ENCODE measurements at regions not wholly inside any gene's neighbourhood (a gene's known extent, or its start where the extent isn't known, plus 50 kb on each side); places are given as distances from the start of the nearest gene placed in this dataset.
A peak's percentile ranks its signal among the peaks of the same experiment; 100 is the strongest.

DNA sequence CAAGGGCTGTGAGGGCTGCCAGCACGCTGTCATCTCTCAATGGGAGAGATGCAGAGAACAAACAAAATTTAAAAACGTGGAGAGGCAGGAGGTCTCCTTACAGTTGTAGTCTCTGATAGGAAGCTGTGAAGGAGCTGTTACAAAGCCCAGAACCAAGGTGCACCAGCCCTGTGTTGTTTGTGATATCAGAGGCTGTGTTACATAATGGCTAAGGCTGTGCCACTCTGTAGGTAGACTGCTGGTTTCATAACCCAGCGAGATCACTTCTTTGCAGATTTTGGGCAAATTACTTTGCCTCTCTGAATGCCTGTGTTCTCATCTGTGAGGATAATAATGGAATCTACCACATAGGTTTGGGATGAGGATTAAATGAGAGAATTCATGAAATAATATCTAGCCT lies 1480.7 kb upstream of the WWC1 start:
- no peak for DNase-seq
- H3K4me2 ChIP-seq (ENCODE audit: unreplicated experiment), result no peak overlapping the region
- H3K9me2 ChIP-seq (ENCODE audit: insufficient read depth), result no peaks in the 10 kb centered on the region
- H3K27ac ChIP-seq, result no peak overlapping the region
- H3K36me3 ChIP-seq (ENCODE audit: low read depth), result no peaks in the 10 kb centered on the region
- no peaks in the 10 kb centered on the region for H4K20me1 ChIP-seq (ENCODE audit: insufficient read depth)
- in situ Hi-C loops (cut with MboI), result no loop called here
- no peak overlapping the region for H2AFZ ChIP-seq
- H3K4me3 ChIP-seq, result no peak overlapping the region
- no peaks in the 10 kb centered on the region for H3K27me3 ChIP-seq (replicated peaks; ENCODE audit: insufficient read depth)
- H3K9ac ChIP-seq, result no peak overlapping the region
- no peaks in the 10 kb centered on the region for H3K9me3 ChIP-seq (ENCODE audit: low read depth)
- no peaks in the 10 kb centered on the region for H3K4me1 ChIP-seq (ENCODE audit: insufficient read depth)
- no peaks in the 10 kb centered on the region for H3F3A ChIP-seq (ENCODE audit: insufficient read depth)
- WGBS, 2 experiments (ENCODE audit: low coverage in 1 of 2, low lambda C conversion rate in 2 of 2, missing lambda C conversion rate in 2 of 2), result 36 to 41% methylated on average over 3 of the region's 3 CpGs
- TF ChIP-seq EZH2phosphoT487 (IDR thresholded peaks at IDR 0.05; ENCODE audit: insufficient read depth, low read depth) (no peak), EZH2 (IDR thresholded peaks at IDR 0.05; ENCODE audit: insufficient read depth, poor library complexity, severe bottlenecking) (no peak)
- H3K79me2 ChIP-seq (ENCODE audit: insufficient read depth), result no peaks in the 10 kb centered on the region

GRCh38 chr5:166823360-166823759 lies 1468.1 kb upstream of the WWC1 start:
- Histone ChIP-seq H3F3A (ENCODE audit: insufficient read depth) (no peaks in the 10 kb centered on the region), H3K79me2 (ENCODE audit: insufficient read depth) (no peaks in the 10 kb centered on the region), H3K4me2 (ENCODE audit: unreplicated experiment) (no peak overlapping the region), H4K20me1 (ENCODE audit: insufficient read depth) (no peaks in the 10 kb centered on the region), H3K36me3 (ENCODE audit: low read depth) (no peaks in the 10 kb centered on the region), H3K27me3 (replicated peaks; ENCODE audit: insufficient read depth) (no peaks in the 10 kb centered on the region), H3K9me3 (ENCODE audit: low read depth) (no peaks in the 10 kb centered on the region), H3K9me2 (ENCODE audit: insufficient read depth) (no peaks in the 10 kb centered on the region), H3K27ac (no peak overlapping the region), H3K9ac (no peak overlapping the region), H3K4me1 (ENCODE audit: insufficient read depth) (no peaks in the 10 kb centered on the region), H3K4me3 (no peak overlapping the region), H2AFZ (no peak overlapping the region)
- 12 to 13% methylated on average over 1 of the region's 1 CpG for WGBS, 2 experiments (ENCODE audit: low coverage in 1 of 2, low lambda C conversion rate in 2 of 2, missing lambda C conversion rate in 2 of 2)
- no peak for TF ChIP-seq EZH2phosphoT487 (IDR thresholded peaks at IDR 0.05; ENCODE audit: insufficient read depth, low read depth)
- no peak for TF ChIP-seq EZH2 (IDR thresholded peaks at IDR 0.05; ENCODE audit: insufficient read depth, poor library complexity, severe bottlenecking)
- in situ Hi-C loops (cut with MboI), result no loop called here
- no peak for DNase-seq

- Histone ChIP-seq H2AFZ (no peak overlapping the region), H3K4me2 (ENCODE audit: unreplicated experiment) (no peak overlapping the region), H3K27me3 (replicated peaks; ENCODE audit: insufficient read depth) (no peaks in the 10 kb centered on the region), H3K27ac (no peak overlapping the region), H3K4me3 (no peak overlapping the region), H3F3A (ENCODE audit: insufficient read depth) (no peaks in the 10 kb centered on the region), H3K9me2 (ENCODE audit: insufficient read depth) (no peaks in the 10 kb centered on the region), H3K9me3 (ENCODE audit: low read depth) (no peaks in the 10 kb centered on the region), H3K4me1 (ENCODE audit: insufficient read depth) (no peaks in the 10 kb centered on the region), H3K79me2 (ENCODE audit: insufficient read depth) (no peaks in the 10 kb centered on the region), H3K36me3 (ENCODE audit: low read depth) (no peaks in the 10 kb centered on the region), H4K20me1 (ENCODE audit: insufficient read depth) (no peaks in the 10 kb centered on the region), H3K9ac (no peak overlapping the region)
- in situ Hi-C loops (cut with MboI), result no loop called here
- DNase-seq, result no peak
- TF ChIP-seq EZH2 (IDR thresholded peaks at IDR 0.05; ENCODE audit: insufficient read depth, poor library complexity, severe bottlenecking) (no peak), EZH2phosphoT487 (IDR thresholded peaks at IDR 0.05; ENCODE audit: insufficient read depth, low read depth) (no peak)
- WGBS, 2 experiments (ENCODE audit: low coverage in 1 of 2, low lambda C conversion rate in 2 of 2, missing lambda C conversion rate in 2 of 2), result 46 to 48% methylated on average over 2 of the region's 2 CpGs
These were observed 1457.2 kb upstream of the WWC1 start for GRCh38 chr5:166834246-166834645.

GRCh38 chr5:166845044-166845443 lies 1446.4 kb upstream of the WWC1 start:
- Histone ChIP-seq H3K4me1 (ENCODE audit: insufficient read depth) (no peaks in the 10 kb centered on the region), H3K79me2 (ENCODE audit: insufficient read depth) (no peaks in the 10 kb centered on the region), H2AFZ (no peak overlapping the region), H3K36me3 (ENCODE audit: low read depth) (no peaks in the 10 kb centered on the region), H4K20me1 (ENCODE audit: insufficient read depth) (no peaks in the 10 kb centered on the region), H3K9ac (no peak overlapping the region), H3K4me2 (ENCODE audit: unreplicated experiment) (no peak overlapping the region), H3K9me3 (ENCODE audit: low read depth) (no peaks in the 10 kb centered on the region), H3K27me3 (replicated peaks; ENCODE audit: insufficient read depth) (no peaks in the 10 kb centered on the region), H3K27ac (no peak overlapping the region), H3K4me3 (no peak overlapping the region), H3F3A (ENCODE audit: insufficient read depth) (no peaks in the 10 kb centered on the region), H3K9me2 (ENCODE audit: insufficient read depth) (no peaks in the 10 kb centered on the region)
- 46 to 49% methylated on average over 4 of the region's 4 CpGs for WGBS, 2 experiments (ENCODE audit: low coverage in 1 of 2, low lambda C conversion rate in 2 of 2, missing lambda C conversion rate in 2 of 2)
- peak; percentile 17 for DNase-seq
- in situ Hi-C loops (cut with MboI), result no loop called here
- TF ChIP-seq EZH2 (IDR thresholded peaks at IDR 0.05; ENCODE audit: insufficient read depth, poor library complexity, severe bottlenecking) (no peak), EZH2phosphoT487 (IDR thresholded peaks at IDR 0.05; ENCODE audit: insufficient read depth, low read depth) (no peak)

- Histone ChIP-seq H3K36me3 (ENCODE audit: low read depth) (no peaks in the 10 kb centered on the region), H3K9me3 (ENCODE audit: low read depth) (no peaks in the 10 kb centered on the region), H3K27ac (no peak overlapping the region), H3K4me1 (ENCODE audit: insufficient read depth) (no peaks in the 10 kb centered on the region), H3F3A (ENCODE audit: insufficient read depth) (no peaks in the 10 kb centered on the region), H3K27me3 (replicated peaks; ENCODE audit: insufficient read depth) (no peaks in the 10 kb centered on the region), H3K9me2 (ENCODE audit: insufficient read depth) (no peaks in the 10 kb centered on the region), H3K4me3 (no peak overlapping the region), H3K4me2 (ENCODE audit: unreplicated experiment) (no peak overlapping the region), H3K79me2 (ENCODE audit: insufficient read depth) (no peaks in the 10 kb centered on the region), H4K20me1 (ENCODE audit: insufficient read depth) (no peaks in the 10 kb centered on the region), H3K9ac (no peak overlapping the region), H2AFZ (no peak overlapping the region)
- TF ChIP-seq EZH2 (IDR thresholded peaks at IDR 0.05; ENCODE audit: insufficient read depth, poor library complexity, severe bottlenecking) (no peak), EZH2phosphoT487 (IDR thresholded peaks at IDR 0.05; ENCODE audit: insufficient read depth, low read depth) (no peak)
- WGBS, 2 experiments (ENCODE audit: low coverage in 1 of 2, low lambda C conversion rate in 2 of 2, missing lambda C conversion rate in 2 of 2), result 17 to 29% methylated on average over 3 of the region's 3 CpGs
- no peak for DNase-seq
- in situ Hi-C loops (cut with MboI), result no loop called here
These were observed 1434.7 kb upstream of the WWC1 start for GRCh38 chr5:166856791-166857190.
